HCT116 (cell line): ENCODE measurements at regions not wholly inside any gene's neighbourhood (a gene's known extent, or its start where the extent isn't known, plus 50 kb on each side); places are given as distances from the start of the nearest gene placed in this dataset.

ENCODE experiments used
- ATAC-seq: fragments of 200-7000 bp; cut with Tn5 transposase; 2 replicates; pipeline ENCODE4 v1.9.1; 2020; ENCODE audit warnings: mild to moderate bottlenecking, moderate library complexity
- BruUV-seq: library from RNA; stranded (reverse); fragments of 400-500 nt; replicated peaks from 2 replicates; lab custom pipeline; 2021; lab: Mats Ljungman, UMichigan
- CTCF ChIA-PET: fragments of 300-600 bp; sonication (Branson Sonifier 250); formaldehyde crosslinking; loops from one replicate; lab custom pipeline; 2021; ENCODE audit warnings: antibody characterized with exemption; lab: Charles Lee
- POLR2A ChIA-PET: fragments of 300-600, 350-600 bp; sonication (Branson Sonifier 250); formaldehyde crosslinking; loops from one replicate; lab custom pipeline; 2021; ENCODE audit warnings: antibody characterized with exemption; lab: Charles Lee
- RAD21 ChIA-PET, 2 experiments: fragments of 300-600 bp; sonication (Branson Sonifier 250); formaldehyde crosslinking; loops; one replicate each; lab custom pipeline; 2023; ENCODE audit warnings: low total read pairs in 2 of 2; ENCODE audit not compliant: uncharacterized antibody in 2 of 2, unreplicated experiment in 2 of 2, low non-redundant PET in 1 of 2; lab: Charles Lee
- DNase-seq: peaks from one replicate; pipeline ENCODE4 v3.0.0-alpha.2; 2010; ENCODE audit warnings: low read depth, low spot score
- H2AFZ ChIP-seq: fragments of 200-600 bp; shearing (Covaris generic), sonication (generic); 2 replicates; pipeline ENCODE4 v1.6.1; 2017; ENCODE audit warnings: low read depth, mixed run types, mixed read lengths, antibody characterized with exemption, low read length; ENCODE audit not compliant: poor library complexity, severe bottlenecking
- H3K27ac ChIP-seq: 2 replicates; pipeline ENCODE4 v1.5.1; 2012; ENCODE audit warnings: low read depth, low read length
- H3K27me3 ChIP-seq: fragments of 200-600 bp; sonication (generic); 2 replicates; pipeline ENCODE4 v1.6.1; 2016; ENCODE audit warnings: mixed run types, low read length, mixed read lengths; ENCODE audit not compliant: insufficient read depth
- H3K36me3 ChIP-seq, 2 experiments: fragments of 200-500 bp in 1 of 2; fragments of 200-600 bp in 1 of 2; sonication (Bioruptor generic) in 1 of 2; sonication (generic) in 1 of 2; 2 replicates each; pipeline versions ENCODE4 v1.5.1 to v1.6.1; 2014 to 2016; ENCODE audit warnings: low read length in 2 of 2, inconsistent platforms in 1 of 2, mixed read lengths in 1 of 2, mixed run types in 1 of 2; ENCODE audit not compliant: insufficient read depth in 2 of 2, control insufficient read depth in 1 of 2
- H3K4me1 ChIP-seq, 2 experiments: fragments of 200-600 bp in 1 of 2; sonication (generic) in 1 of 2; 2 replicates each; pipeline versions ENCODE4 v1.5.1 to v1.6.1; 2012 to 2017; ENCODE audit warnings: low read length in 2 of 2, inconsistent platforms in 1 of 2, mild to moderate bottlenecking in 1 of 2, mixed read lengths in 1 of 2, mixed run types in 1 of 2, moderate library complexity in 1 of 2; ENCODE audit not compliant: insufficient read depth in 2 of 2, control insufficient read depth in 1 of 2
- H3K4me2 ChIP-seq: fragments of 200-600 bp; sonication (generic); 2 replicates; pipeline ENCODE4 v1.6.1; 2017; ENCODE audit warnings: mixed run types, low read length, mixed read lengths
- H3K4me3 ChIP-seq, 2 experiments: fragments of 200-600 bp in 1 of 2; sonication (generic) in 1 of 2; replicated peaks in 1 of 2; 2 replicates each; pipeline ENCODE4 v1.5.1; 2011 to 2016; ENCODE audit warnings: low read length in 2 of 2, control low read depth in 1 of 2, low read depth in 1 of 2, mild to moderate bottlenecking in 1 of 2, mixed read lengths in 1 of 2, mixed run types in 1 of 2
- H3K79me2 ChIP-seq: fragments of 200-600 bp; sonication (generic); 2 replicates; pipeline ENCODE4 v1.6.1; 2017; ENCODE audit warnings: mild to moderate bottlenecking, mixed run types, low read length, moderate library complexity, mixed read lengths; ENCODE audit not compliant: insufficient read depth
- H3K9ac ChIP-seq: fragments of 200-600 bp; sonication (generic); 2 replicates; pipeline ENCODE4 v1.6.1; 2016; ENCODE audit warnings: low read length, mixed read lengths
- H3K9me2 ChIP-seq: fragments of 200-600 bp; sonication (generic), shearing (Covaris generic); 2 replicates; pipeline ENCODE4 v1.6.1; 2017; ENCODE audit warnings: mixed run types, mild to moderate bottlenecking, moderate library complexity; ENCODE audit not compliant: insufficient read depth
- H3K9me3 ChIP-seq, 2 experiments: fragments of 200-500 bp in 1 of 2; fragments of 200-600 bp in 1 of 2; sonication (Bioruptor generic) in 1 of 2; sonication (generic) in 1 of 2; 2 replicates each; pipeline ENCODE4 v1.6.1; 2014 to 2017; ENCODE audit warnings: low read length in 2 of 2, mixed read lengths in 2 of 2, inconsistent platforms in 1 of 2, low read depth in 1 of 2, mild to moderate bottlenecking in 1 of 2, mixed run types in 1 of 2, moderate library complexity in 1 of 2; ENCODE audit not compliant: control insufficient read depth in 1 of 2, insufficient read depth in 1 of 2
- H4K20me1 ChIP-seq: fragments of 200-600 bp; sonication (generic), shearing (Covaris generic); 2 replicates; pipeline ENCODE4 v1.6.1; 2017; ENCODE audit warnings: mixed run types, mild to moderate bottlenecking, moderate library complexity; ENCODE audit not compliant: insufficient read depth
- CBX3 ChIP-seq: IDR thresholded peaks from 2 replicates; pipeline ENCODE4 v1.6.1; 2012; ENCODE audit warnings: low read depth
- EGR1 ChIP-seq: IDR thresholded peaks from 2 replicates; pipeline ENCODE4 v1.6.1; 2012; ENCODE audit warnings: low read depth
- ELF1 ChIP-seq: IDR thresholded peaks from 2 replicates; pipeline ENCODE4 v1.6.1; 2012; ENCODE audit warnings: low read depth, borderline replicate concordance
- EZH2 ChIP-seq: fragments of 200-600 bp; sonication (generic); IDR thresholded peaks from 2 replicates; pipeline ENCODE4 v1.6.1; 2017; ENCODE audit warnings: antibody characterized with exemption, mixed run types
- EZH2phosphoT487 ChIP-seq: fragments of 200-600 bp; IDR thresholded peaks from 2 replicates; pipeline ENCODE4 v1.6.1; 2018; ENCODE audit warnings: antibody characterized with exemption, borderline replicate concordance
- POLR2AphosphoS5 ChIP-seq: IDR thresholded peaks from 2 replicates; pipeline ENCODE4 v1.6.1; 2011; ENCODE audit warnings: mild to moderate bottlenecking, low read depth, low read length, moderate library complexity
- YY1 ChIP-seq: IDR thresholded peaks from 2 replicates; pipeline ENCODE4 v1.6.1; 2011; ENCODE audit warnings: low read length, low read depth, moderate library complexity, mild to moderate bottlenecking; ENCODE audit not compliant: insufficient replicate concordance; ENCODE audit errors: extremely low read depth
- intact Hi-C: fragments of 100-400 bp; cut with micrococcal nuclease; formaldehyde crosslinking; loops from 2 replicates; pipeline ENCODE4 v1.10.0; 2022
- TF ChIP-seq, protein P1 (sequence below), 3 experiments: fragments of 200-600 bp in 1 of 3; sonication (generic) in 1 of 3; IDR thresholded peaks in 2 of 3; conservative IDR thresholded peaks in 1 of 3; 2 replicates each; pipeline ENCODE4 v1.5.1; 2012 to 2017; ENCODE audit warnings: low read depth in 2 of 3, low read length in 2 of 3, antibody characterized with exemption in 1 of 3, borderline replicate concordance in 1 of 3, control low read depth in 1 of 3, mild to moderate bottlenecking in 1 of 3, mixed read lengths in 1 of 3, mixed run types in 1 of 3, moderate library complexity in 1 of 3; ENCODE audit not compliant: insufficient read depth in 1 of 3
- TF ChIP-seq, protein P2 (sequence below): IDR thresholded peaks from 2 replicates; pipeline ENCODE4 v1.6.1; 2012
- TF ChIP-seq, protein P3 (sequence below): IDR thresholded peaks from 2 replicates; pipeline ENCODE4 v1.6.1; 2011; ENCODE audit warnings: mild to moderate bottlenecking, low read length, moderate library complexity; ENCODE audit not compliant: insufficient replicate concordance; ENCODE audit errors: extremely low read depth

DNA sequence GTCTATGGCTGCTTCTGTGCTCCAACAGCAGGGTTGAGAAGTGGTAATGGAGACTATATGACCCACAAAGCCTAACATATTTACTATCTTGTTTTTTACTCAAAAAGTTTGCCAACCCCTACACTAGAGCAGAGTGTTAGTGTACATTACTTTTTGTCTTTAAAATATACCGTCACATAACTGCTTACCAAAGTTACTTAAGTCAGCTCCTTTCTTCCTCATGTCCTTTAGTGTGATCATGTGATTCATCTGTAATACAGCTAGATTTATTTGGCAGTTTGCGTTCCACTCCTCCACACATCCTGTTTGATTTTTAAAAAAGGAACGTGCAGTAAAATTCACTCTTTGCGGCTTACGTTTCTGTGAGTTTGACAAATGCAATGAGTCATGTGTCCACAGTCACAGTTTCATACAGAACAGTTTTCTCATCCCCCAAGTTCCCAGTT, 162.4 kb upstream of the GPRIN3 start:
- H3K9ac ChIP-seq, result no peak overlapping the region
- no peaks in the 10 kb centered on the region for H3K36me3 ChIP-seq
- peak overlapping the region; percentile 71 for H2AFZ ChIP-seq
- no TSS peak for BruUV-seq
- TF ChIP-seq POLR2AphosphoS5, result no peak
- no peak for TF ChIP-seq EZH2phosphoT487
- TF ChIP-seq ELF1, result no peak
- TF ChIP-seq YY1, result no peak
- TF ChIP-seq, protein P1, sequence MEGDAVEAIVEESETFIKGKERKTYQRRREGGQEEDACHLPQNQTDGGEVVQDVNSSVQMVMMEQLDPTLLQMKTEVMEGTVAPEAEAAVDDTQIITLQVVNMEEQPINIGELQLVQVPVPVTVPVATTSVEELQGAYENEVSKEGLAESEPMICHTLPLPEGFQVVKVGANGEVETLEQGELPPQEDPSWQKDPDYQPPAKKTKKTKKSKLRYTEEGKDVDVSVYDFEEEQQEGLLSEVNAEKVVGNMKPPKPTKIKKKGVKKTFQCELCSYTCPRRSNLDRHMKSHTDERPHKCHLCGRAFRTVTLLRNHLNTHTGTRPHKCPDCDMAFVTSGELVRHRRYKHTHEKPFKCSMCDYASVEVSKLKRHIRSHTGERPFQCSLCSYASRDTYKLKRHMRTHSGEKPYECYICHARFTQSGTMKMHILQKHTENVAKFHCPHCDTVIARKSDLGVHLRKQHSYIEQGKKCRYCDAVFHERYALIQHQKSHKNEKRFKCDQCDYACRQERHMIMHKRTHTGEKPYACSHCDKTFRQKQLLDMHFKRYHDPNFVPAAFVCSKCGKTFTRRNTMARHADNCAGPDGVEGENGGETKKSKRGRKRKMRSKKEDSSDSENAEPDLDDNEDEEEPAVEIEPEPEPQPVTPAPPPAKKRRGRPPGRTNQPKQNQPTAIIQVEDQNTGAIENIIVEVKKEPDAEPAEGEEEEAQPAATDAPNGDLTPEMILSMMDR (IDR thresholded peaks at IDR 0.05 in 2 of 3, conservative IDR thresholded peaks at IDR 0.05 in 1 of 3; ENCODE audit: borderline replicate concordance in 1 of 3, insufficient read depth in 1 of 3, low read depth in 2 of 3, low read length in 2 of 3), result no peak
- TF ChIP-seq, protein P2, sequence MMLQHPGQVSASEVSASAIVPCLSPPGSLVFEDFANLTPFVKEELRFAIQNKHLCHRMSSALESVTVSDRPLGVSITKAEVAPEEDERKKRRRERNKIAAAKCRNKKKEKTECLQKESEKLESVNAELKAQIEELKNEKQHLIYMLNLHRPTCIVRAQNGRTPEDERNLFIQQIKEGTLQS, result no peak
- TF ChIP-seq CBX3, result no peak
- TF ChIP-seq, protein P3, sequence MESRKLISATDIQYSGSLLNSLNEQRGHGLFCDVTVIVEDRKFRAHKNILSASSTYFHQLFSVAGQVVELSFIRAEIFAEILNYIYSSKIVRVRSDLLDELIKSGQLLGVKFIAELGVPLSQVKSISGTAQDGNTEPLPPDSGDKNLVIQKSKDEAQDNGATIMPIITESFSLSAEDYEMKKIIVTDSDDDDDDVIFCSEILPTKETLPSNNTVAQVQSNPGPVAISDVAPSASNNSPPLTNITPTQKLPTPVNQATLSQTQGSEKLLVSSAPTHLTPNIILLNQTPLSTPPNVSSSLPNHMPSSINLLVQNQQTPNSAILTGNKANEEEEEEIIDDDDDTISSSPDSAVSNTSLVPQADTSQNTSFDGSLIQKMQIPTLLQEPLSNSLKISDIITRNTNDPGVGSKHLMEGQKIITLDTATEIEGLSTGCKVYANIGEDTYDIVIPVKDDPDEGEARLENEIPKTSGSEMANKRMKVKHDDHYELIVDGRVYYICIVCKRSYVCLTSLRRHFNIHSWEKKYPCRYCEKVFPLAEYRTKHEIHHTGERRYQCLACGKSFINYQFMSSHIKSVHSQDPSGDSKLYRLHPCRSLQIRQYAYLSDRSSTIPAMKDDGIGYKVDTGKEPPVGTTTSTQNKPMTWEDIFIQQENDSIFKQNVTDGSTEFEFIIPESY, result no peak
- no peak for TF ChIP-seq EZH2
- no peak for TF ChIP-seq EGR1
- H3K4me2 ChIP-seq, result no peak overlapping the region
- DNase-seq (no peak), ATAC-seq (no peak)
- no peaks in the 10 kb centered on the region for H3K4me1 ChIP-seq
- no peak overlapping the region for H3K27ac ChIP-seq
- no peak overlapping the region for H3K4me3 ChIP-seq
- ChIA-PET POLR2A (no interaction called here), CTCF (no interaction called here), RAD21 (no interaction called here)
- no peaks in the 10 kb centered on the region for H3K9me3 ChIP-seq
- intact Hi-C loops, result no loop called here
- no peaks in the 10 kb centered on the region for H3K79me2 ChIP-seq
- no peaks in the 10 kb centered on the region for H3K27me3 ChIP-seq
- no peaks in the 10 kb centered on the region for H4K20me1 ChIP-seq
- no peaks in the 10 kb centered on the region; the same call in 1 of the 2 replicates for H3K9me2 ChIP-seq
